HEK293 (cell line): ENCODE measurements at regions not wholly inside any gene's neighbourhood (a gene's known extent, or its start where the extent isn't known, plus 50 kb on each side); places are given as distances from the start of the nearest gene placed in this dataset.
"Not testable (repeated sequence)": the region's sequence is repeated elsewhere in the genome, so short reads cannot be mapped to it uniquely, and the experiment has no call there.

ENCODE experiments used
- CTCF ChIA-PET: fragments of 350-600 bp; formaldehyde crosslinking; extraction: SDS; loops from one replicate; lab custom pipeline; 2021; ENCODE audit warnings: antibody characterized with exemption; lab: Yijun Ruan, JAX
- POLR2A ChIA-PET: fragments of 300-600 bp; formaldehyde crosslinking; extraction: SDS; loops from one replicate; lab custom pipeline; 2020; ENCODE audit warnings: antibody characterized with exemption, inconsistent platforms; lab: Yijun Ruan, JAX
- H3K27ac ChIP-seq: fragments of 200-500 bp; sonication (Bioruptor generic); 2 replicates; pipeline ENCODE4 v1.5.1; 2014; ENCODE audit warnings: low read depth, low read length, control low read depth, inconsistent platforms; ENCODE audit errors: extremely low read depth
- H3K36me3 ChIP-seq, 2 experiments: fragments of 200-500 bp in 1 of 2; sonication (Bioruptor generic) in 1 of 2; 1 replicate in 1 of 2; 2 replicates in 1 of 2; pipeline ENCODE4 v1.5.1; 2014 to 2017; ENCODE audit warnings: inconsistent platforms in 2 of 2, low read length in 2 of 2; ENCODE audit not compliant: control insufficient read depth in 2 of 2, insufficient read depth in 1 of 2
- H3K4me1 ChIP-seq: fragments of 200-500 bp; sonication (Bioruptor generic); 2 replicates; pipeline ENCODE4 v1.5.1; 2014; ENCODE audit warnings: mild to moderate bottlenecking, low read length, inconsistent platforms; ENCODE audit not compliant: control insufficient read depth, insufficient read depth
- H3K4me3 ChIP-seq: 2 replicates; pipeline ENCODE4 v1.5.1; 2011; ENCODE audit warnings: low read depth, mild to moderate bottlenecking, control low read depth, low read length, moderate library complexity
- H3K9me3 ChIP-seq: fragments of 200-500 bp; sonication (Bioruptor generic); 2 replicates; pipeline ENCODE4 v1.5.1; 2014; ENCODE audit warnings: low read depth, low read length, inconsistent platforms; ENCODE audit not compliant: control insufficient read depth, insufficient read depth
- WT1 ChIP-seq: fragments of 450-650 bp; formaldehyde crosslinking; IDR thresholded peaks from 2 replicates; pipeline ENCODE4 v1.5.1; 2016; ENCODE audit warnings: missing biosample characterization, missing genetic modification characterization
- ZNF221 ChIP-seq: fragments of 450-650 bp; formaldehyde crosslinking; IDR thresholded peaks from 2 replicates; pipeline ENCODE4 v1.5.1; 2017; ENCODE audit warnings: missing biosample characterization, missing genetic modification characterization, borderline replicate concordance
- ZNF529 ChIP-seq: fragments of 450-650 bp; formaldehyde crosslinking; IDR thresholded peaks from 2 replicates; pipeline ENCODE4 v1.5.1; 2017; ENCODE audit warnings: missing genetic modification characterization, missing biosample characterization; ENCODE audit not compliant: insufficient replicate concordance
- TF ChIP-seq, protein P1 (sequence below): fragments of 450-650 bp; formaldehyde crosslinking; IDR thresholded peaks from 2 replicates; pipeline ENCODE4 v1.5.1; 2016; ENCODE audit warnings: missing biosample characterization, missing genetic modification characterization
- TF ChIP-seq, protein P2 (sequence below): fragments of 450-650 bp; formaldehyde crosslinking; IDR thresholded peaks from 2 replicates; pipeline ENCODE4 v1.5.1; 2017; ENCODE audit warnings: missing biosample characterization, missing genetic modification characterization
- TF ChIP-seq, protein P3 (sequence below): fragments of 450-650 bp; formaldehyde crosslinking; IDR thresholded peaks from 2 replicates; pipeline ENCODE4 v1.5.1; 2016; ENCODE audit warnings: missing biosample characterization, missing genetic modification characterization, borderline replicate concordance

DNA sequence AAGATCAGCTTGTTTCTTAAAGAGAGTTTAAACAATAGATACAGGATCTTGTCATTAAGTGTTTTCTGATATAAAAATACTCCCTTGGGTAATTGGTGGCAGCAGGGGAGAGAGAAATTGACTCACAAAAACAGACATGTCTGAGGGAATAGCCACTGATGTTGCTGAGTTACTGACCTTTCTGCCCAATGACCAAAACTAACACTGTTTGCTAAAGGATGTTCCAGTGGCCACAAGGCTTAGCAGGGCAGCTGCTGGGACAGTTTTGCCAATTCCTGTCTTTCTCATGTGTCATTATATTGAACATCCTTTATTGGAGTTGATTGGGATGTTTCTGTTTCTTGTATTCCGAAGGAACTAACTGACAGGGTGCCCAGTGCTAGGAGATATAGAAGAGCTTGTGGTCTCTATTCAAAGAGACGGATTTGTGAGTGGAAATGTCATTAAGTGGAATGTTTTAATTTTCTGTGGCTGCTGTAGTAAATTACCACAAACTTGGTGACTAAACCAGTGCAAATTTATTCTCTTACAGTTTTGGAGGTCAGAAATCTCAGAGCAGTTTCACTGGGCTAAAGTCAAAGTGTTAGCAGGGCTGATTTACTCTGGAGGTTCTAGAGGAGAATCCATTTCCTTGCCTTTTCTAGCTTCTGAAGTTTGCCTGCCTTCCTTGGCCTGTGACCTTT is 124.8 kb upstream of the RMDN2 start:
- Histone ChIP-seq H3K36me3 (no peaks in the 10 kb centered on the region), H3K9me3 (no peaks in the 10 kb centered on the region), H3K27ac (no peak overlapping the region), H3K4me3 (no peak overlapping the region), H3K4me1 (peaks cover 10% of the 10 kb centered on the region)
- ChIA-PET CTCF (interaction anchor here (0.7 to 1.0 kb wide), 2 partner anchors 10 to 27 kb away, joined by 3 to 5 read pairs; no protein-coding TSS in a partner anchor), POLR2A (no interaction called here)
- TF ChIP-seq, protein P1, sequence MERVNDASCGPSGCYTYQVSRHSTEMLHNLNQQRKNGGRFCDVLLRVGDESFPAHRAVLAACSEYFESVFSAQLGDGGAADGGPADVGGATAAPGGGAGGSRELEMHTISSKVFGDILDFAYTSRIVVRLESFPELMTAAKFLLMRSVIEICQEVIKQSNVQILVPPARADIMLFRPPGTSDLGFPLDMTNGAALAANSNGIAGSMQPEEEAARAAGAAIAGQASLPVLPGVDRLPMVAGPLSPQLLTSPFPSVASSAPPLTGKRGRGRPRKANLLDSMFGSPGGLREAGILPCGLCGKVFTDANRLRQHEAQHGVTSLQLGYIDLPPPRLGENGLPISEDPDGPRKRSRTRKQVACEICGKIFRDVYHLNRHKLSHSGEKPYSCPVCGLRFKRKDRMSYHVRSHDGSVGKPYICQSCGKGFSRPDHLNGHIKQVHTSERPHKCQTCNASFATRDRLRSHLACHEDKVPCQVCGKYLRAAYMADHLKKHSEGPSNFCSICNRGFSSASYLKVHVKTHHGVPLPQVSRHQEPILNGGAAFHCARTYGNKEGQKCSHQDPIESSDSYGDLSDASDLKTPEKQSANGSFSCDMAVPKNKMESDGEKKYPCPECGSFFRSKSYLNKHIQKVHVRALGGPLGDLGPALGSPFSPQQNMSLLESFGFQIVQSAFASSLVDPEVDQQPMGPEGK (tag by site-specific recombination): no peak
- no peak for TF ChIP-seq ZNF221 (tag by site-specific recombination)
- no peak for TF ChIP-seq ZNF529 (tag by site-specific recombination)

DNA sequence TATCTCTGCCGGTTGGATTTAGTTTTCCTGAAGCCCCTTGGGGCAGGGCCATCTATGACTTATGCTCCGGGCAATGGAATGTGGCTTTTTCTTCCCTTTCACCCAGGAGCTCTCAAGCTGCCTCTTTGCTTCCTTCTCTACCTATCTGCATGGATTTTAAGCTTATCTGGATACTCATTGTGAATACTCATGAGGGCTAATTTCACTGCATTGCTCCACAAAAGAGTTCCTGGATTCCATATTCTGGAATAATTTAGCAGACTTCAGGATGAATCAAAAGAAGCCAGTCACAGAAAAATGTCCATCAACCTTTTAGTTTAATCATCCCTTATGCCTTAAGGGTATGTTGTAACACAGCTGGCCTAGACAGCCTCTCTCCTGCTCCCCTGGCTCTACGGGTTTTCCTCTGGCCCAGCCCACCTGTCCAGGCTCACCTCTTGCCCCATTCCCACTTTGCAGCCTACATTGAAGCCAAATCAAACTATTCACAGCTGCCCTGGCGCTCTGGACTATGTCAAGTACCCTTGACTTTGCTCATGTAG is 122.8 kb upstream of the RMDN2 start:
- Histone ChIP-seq H3K27ac (no peak overlapping the region), H3K4me1 (no peaks in the 10 kb centered on the region), H3K9me3 (no peaks in the 10 kb centered on the region), H3K36me3 (no peaks in the 10 kb centered on the region), H3K4me3 (no peak overlapping the region)
- ChIA-PET CTCF (no interaction called here), POLR2A (interaction anchor here (0.6 kb wide), 2 partner anchors 26 to 130 kb away, joined by 3 read pairs; no protein-coding TSS in a partner anchor)
- TF ChIP-seq, protein P2, sequence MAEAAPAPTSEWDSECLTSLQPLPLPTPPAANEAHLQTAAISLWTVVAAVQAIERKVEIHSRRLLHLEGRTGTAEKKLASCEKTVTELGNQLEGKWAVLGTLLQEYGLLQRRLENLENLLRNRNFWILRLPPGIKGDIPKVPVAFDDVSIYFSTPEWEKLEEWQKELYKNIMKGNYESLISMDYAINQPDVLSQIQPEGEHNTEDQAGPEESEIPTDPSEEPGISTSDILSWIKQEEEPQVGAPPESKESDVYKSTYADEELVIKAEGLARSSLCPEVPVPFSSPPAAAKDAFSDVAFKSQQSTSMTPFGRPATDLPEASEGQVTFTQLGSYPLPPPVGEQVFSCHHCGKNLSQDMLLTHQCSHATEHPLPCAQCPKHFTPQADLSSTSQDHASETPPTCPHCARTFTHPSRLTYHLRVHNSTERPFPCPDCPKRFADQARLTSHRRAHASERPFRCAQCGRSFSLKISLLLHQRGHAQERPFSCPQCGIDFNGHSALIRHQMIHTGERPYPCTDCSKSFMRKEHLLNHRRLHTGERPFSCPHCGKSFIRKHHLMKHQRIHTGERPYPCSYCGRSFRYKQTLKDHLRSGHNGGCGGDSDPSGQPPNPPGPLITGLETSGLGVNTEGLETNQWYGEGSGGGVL (tag by site-specific recombination): no peak

DNA sequence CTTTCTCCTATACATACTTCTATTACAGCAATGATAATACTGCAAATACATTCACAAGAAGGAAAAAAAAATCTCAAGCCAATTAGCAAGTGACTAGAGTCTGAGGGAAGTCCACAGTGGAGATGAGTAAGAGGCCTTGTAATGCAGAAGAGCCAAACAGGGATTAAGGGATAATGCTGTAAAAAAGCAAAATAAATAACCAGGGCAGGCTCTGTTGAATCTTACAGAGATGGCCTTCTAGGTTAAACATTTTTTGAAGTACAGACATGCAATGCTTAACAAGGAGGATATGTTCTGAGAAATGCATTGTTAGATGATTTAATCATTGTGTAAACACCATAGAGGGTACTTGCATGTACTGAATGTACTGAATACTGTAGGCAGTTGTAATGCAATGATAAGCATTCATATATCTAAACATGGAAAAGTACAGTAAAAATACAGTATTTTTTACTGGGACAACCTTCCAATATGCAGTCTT is 122.1 kb upstream of the RMDN2 start:
- no peak overlapping the region for H3K27ac ChIP-seq
- CTCF ChIA-PET: interaction anchor here (0.5 kb wide), 1 partner anchor 170 kb away, joined by 3 read pairs; no protein-coding TSS in a partner anchor
- no peaks in the 10 kb centered on the region for H3K9me3 ChIP-seq

DNA sequence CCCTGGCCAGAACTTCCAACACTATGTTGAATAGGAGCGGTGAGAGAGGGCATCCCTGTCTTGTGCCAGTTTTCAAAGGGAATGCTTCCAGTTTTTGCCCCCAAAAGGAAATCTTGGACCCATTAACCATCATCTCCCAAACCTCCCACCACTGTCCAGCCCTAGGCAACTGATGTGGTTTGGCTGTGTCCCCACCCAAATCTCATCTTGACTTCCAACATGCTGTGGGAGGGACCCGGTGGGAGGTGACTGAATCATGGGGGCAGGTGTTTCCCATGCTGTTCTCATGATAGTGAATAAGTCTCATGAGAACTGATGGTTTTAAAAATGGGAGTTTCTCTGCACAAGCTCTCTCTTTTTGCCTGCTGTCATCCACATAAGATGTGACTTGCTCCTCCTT is 119.1 kb upstream of the RMDN2 start:
- CTCF ChIA-PET: not testable (repeated sequence)

More for the DNA sequence above, 122.1 kb upstream of the RMDN2 start:
- H3K4me3 ChIP-seq: no peak overlapping the region
- POLR2A ChIA-PET: interaction anchor here (0.6 kb wide), 1 partner anchor 131 kb away, joined by 3 read pairs; no protein-coding TSS in a partner anchor
- H3K36me3 ChIP-seq: no peaks in the 10 kb centered on the region
- no peaks in the 10 kb centered on the region for H3K4me1 ChIP-seq
- TF ChIP-seq WT1 (tag by site-specific recombination): 0 out of 2 replicates have a peak, but pooled peaks have one; percentile 32
- TF ChIP-seq, protein P3, sequence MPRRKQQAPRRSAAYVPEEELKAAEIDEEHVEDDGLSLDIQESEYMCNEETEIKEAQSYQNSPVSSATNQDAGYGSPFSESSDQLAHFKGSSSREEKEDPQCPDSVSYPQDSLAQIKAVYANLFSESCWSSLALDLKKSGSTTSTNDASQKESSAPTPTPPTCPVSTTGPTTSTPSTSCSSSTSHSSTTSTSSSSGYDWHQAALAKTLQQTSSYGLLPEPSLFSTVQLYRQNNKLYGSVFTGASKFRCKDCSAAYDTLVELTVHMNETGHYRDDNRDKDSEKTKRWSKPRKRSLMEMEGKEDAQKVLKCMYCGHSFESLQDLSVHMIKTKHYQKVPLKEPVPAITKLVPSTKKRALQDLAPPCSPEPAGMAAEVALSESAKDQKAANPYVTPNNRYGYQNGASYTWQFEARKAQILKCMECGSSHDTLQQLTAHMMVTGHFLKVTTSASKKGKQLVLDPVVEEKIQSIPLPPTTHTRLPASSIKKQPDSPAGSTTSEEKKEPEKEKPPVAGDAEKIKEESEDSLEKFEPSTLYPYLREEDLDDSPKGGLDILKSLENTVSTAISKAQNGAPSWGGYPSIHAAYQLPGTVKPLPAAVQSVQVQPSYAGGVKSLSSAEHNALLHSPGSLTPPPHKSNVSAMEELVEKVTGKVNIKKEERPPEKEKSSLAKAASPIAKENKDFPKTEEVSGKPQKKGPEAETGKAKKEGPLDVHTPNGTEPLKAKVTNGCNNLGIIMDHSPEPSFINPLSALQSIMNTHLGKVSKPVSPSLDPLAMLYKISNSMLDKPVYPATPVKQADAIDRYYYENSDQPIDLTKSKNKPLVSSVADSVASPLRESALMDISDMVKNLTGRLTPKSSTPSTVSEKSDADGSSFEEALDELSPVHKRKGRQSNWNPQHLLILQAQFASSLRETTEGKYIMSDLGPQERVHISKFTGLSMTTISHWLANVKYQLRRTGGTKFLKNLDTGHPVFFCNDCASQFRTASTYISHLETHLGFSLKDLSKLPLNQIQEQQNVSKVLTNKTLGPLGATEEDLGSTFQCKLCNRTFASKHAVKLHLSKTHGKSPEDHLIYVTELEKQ (tag by site-specific recombination): no peak

More for the DNA sequence above, 119.1 kb upstream of the RMDN2 start:
- H3K36me3 ChIP-seq, H3K4me1 ChIP-seq, H3K9me3 ChIP-seq, POLR2A ChIA-PET, H3K4me3 ChIP-seq, H3K27ac ChIP-seq: not testable (repeated sequence)
